ENCODE measurements at regions not wholly inside any gene's neighbourhood (a gene's known extent, or its start where the extent isn't known, plus 50 kb on each side); places are given as distances from the start of the nearest gene placed in this dataset.

GRCh38 chr11:133720951-133721350 lies 124.4 kb downstream of the SPATA19 start:
- DNase-seq (ENCODE audit: low spot score), result no peak

GRCh38 chr11:133719532-133720235 lies 125.6 kb downstream of the SPATA19 start:
- DNase-seq (ENCODE audit: low spot score), result no peak

GRCh38 chr11:133718831-133719230 lies 126.5 kb downstream of the SPATA19 start:
- DNase-seq (ENCODE audit: low spot score), result no peak

- no peak for DNase-seq (ENCODE audit: low spot score)
Measured at GRCh38 chr11:133718238-133718637, 127.1 kb downstream of the SPATA19 start.

GRCh38 chr11:133716602-133717001 lies 128.7 kb downstream of the SPATA19 start:
- no peak for DNase-seq (ENCODE audit: low spot score)

GRCh38 chr11:133715602-133716001 lies 129.7 kb downstream of the SPATA19 start:
- DNase-seq (ENCODE audit: low spot score), result no peak

- no peak for DNase-seq (ENCODE audit: low spot score)
Measured at GRCh38 chr11:133714471-133715375, 130.6 kb downstream of the SPATA19 start.

- DNase-seq (ENCODE audit: low spot score), result no peak
Measured at GRCh38 chr11:133713844-133714243, 131.5 kb downstream of the SPATA19 start.

GRCh38 chr11:133713406-133713805 lies 131.9 kb downstream of the SPATA19 start:
- no peak for DNase-seq (ENCODE audit: low spot score)

GRCh38 chr11:133712051-133712560 lies 133.2 kb downstream of the SPATA19 start:
- no peak for DNase-seq (ENCODE audit: low spot score)

- DNase-seq (ENCODE audit: low spot score), result no peak
Measured at GRCh38 chr11:133711545-133711944, 133.8 kb downstream of the SPATA19 start.

GRCh38 chr11:133710681-133711240 lies 134.6 kb downstream of the SPATA19 start:
- no peak for DNase-seq (ENCODE audit: low spot score)

GRCh38 chr11:133710241-133710640 lies 135.1 kb downstream of the SPATA19 start:
- no peak for DNase-seq (ENCODE audit: low spot score)

- no peak for DNase-seq (ENCODE audit: low spot score)
Measured at GRCh38 chr11:133708547-133709051, 136.7 kb downstream of the SPATA19 start.

- no peak for DNase-seq (ENCODE audit: low spot score)
Measured at GRCh38 chr11:133706925-133707794, 138.2 kb downstream of the SPATA19 start.

GRCh38 chr11:133705873-133706272 lies 139.4 kb downstream of the SPATA19 start:
- no peak for DNase-seq (ENCODE audit: low spot score)

- no peak for DNase-seq (ENCODE audit: low spot score)
Measured at GRCh38 chr11:133705074-133705648, 140.2 kb downstream of the SPATA19 start.

- no peak for DNase-seq (ENCODE audit: low spot score)
Measured at GRCh38 chr11:133699071-133699470, 146.2 kb downstream of the SPATA19 start.

- no peak for DNase-seq (ENCODE audit: low spot score)
Measured at GRCh38 chr11:133698654-133699053, 146.7 kb downstream of the SPATA19 start.

GRCh38 chr11:133697603-133698180 lies 147.6 kb downstream of the SPATA19 start:
- DNase-seq (ENCODE audit: low spot score), result no peak

GRCh38 chr11:133697161-133697560 lies 148.2 kb downstream of the SPATA19 start:
- no peak for DNase-seq (ENCODE audit: low spot score)

Data from globus pallidus (tissue), 1 donor.